Vagina (tissue), 2 donors: ENCODE measurements at regions not wholly inside any gene's neighbourhood (a gene's known extent, or its start where the extent isn't known, plus 50 kb on each side); places are given as distances from the start of the nearest gene placed in this dataset.

Source experiments
- DNase-seq, 2 donors: peaks; one replicate each; pipeline ENCODE4 v3.0.0-alpha.2; 2017; ENCODE audit errors: extremely low spot score in 2 of 2
- H3K27ac ChIP-seq: fragments of 200-600 bp; sonication (generic); one replicate; pipeline ENCODE4 v1.5.1; 2019
- H3K27me3 ChIP-seq: fragments of 200-600 bp; sonication (generic); one replicate; pipeline ENCODE4 v1.5.1; 2019
- H3K36me3 ChIP-seq, 2 donors: fragments of 200-600 bp; sonication (generic); one replicate each; pipeline ENCODE4 v1.5.1; 2017 to 2019
- H3K4me1 ChIP-seq: fragments of 200-600 bp; sonication (generic); one replicate; pipeline ENCODE4 v1.5.1; 2019
- H3K4me3 ChIP-seq, 2 donors: fragments of 200-600 bp; sonication (generic); 1 replicate in 1 of 2; 2 replicates in 1 of 2; pipeline ENCODE4 v1.5.1; 2016 to 2019
- H3K9me3 ChIP-seq: fragments of 200-600 bp; sonication (generic); one replicate; pipeline ENCODE4 v1.5.1; 2019
- CTCF ChIP-seq, 3 experiments: fragments of 450-650 bp in 2 of 3; fragments of 200-600 bp in 1 of 3; sonication (generic) in 1 of 3; IDR thresholded peaks; one replicate each; pipeline ENCODE4 v1.5.1; 2017 to 2019; ENCODE audit warnings: antibody characterized with exemption in 3 of 3, mild to moderate bottlenecking in 2 of 3, moderate library complexity in 2 of 3
- POLR2A ChIP-seq, 2 donors: fragments of 450-650 bp; IDR thresholded peaks; one replicate each; pipeline ENCODE4 v1.6.1; 2017; ENCODE audit warnings: antibody characterized with exemption in 2 of 2, mild to moderate bottlenecking in 2 of 2, moderate library complexity in 2 of 2
- POLR2AphosphoS5 ChIP-seq, 2 donors: sonication (generic); formaldehyde crosslinking; IDR thresholded peaks; one replicate each; pipeline ENCODE4 v1.9.0; 2017; ENCODE audit warnings: antibody characterized with exemption in 2 of 2, mild to moderate bottlenecking in 2 of 2, low read depth in 1 of 2; ENCODE audit not compliant: insufficient read depth in 1 of 2
- intact Hi-C: fragments of 100-400 bp; cut with DNase I; formaldehyde crosslinking; loops from one replicate; pipeline ENCODE4 v1.15.1; 2023

GRCh38 chr2:150126839-150127238 lies 360.6 kb downstream of the RND3 start:
- intact Hi-C loops = no loop called here
- DNase-seq = no peak
- TF ChIP-seq POLR2A (IDR thresholded peaks at IDR 0.05) = no peak
- no peak for TF ChIP-seq POLR2AphosphoS5 (IDR thresholded peaks at IDR 0.05; ENCODE audit: insufficient read depth in 1 of 2, low read depth in 1 of 2)
- TF ChIP-seq CTCF (IDR thresholded peaks at IDR 0.05) = no peak
- Histone ChIP-seq H3K27ac (no peak overlapping the region), H3K27me3 (no peaks in the 10 kb centered on the region), H3K9me3 (no peaks in the 10 kb centered on the region), H3K4me3 (no peak overlapping the region), H3K36me3 (no peaks in the 10 kb centered on the region), H3K4me1 (peaks cover 10% of the 10 kb centered on the region)

GRCh38 chr2:150126143-150126740 lies 361.2 kb downstream of the RND3 start:
- intact Hi-C loops = no loop called here
- DNase-seq = no peak
- no peak overlapping the region for H3K4me3 ChIP-seq
- peaks cover 10% of the 10 kb centered on the region for H3K4me1 ChIP-seq
- H3K36me3 ChIP-seq = no peaks in the 10 kb centered on the region
- no peak overlapping the region for H3K27ac ChIP-seq
- no peaks in the 10 kb centered on the region for H3K9me3 ChIP-seq
- H3K27me3 ChIP-seq = no peaks in the 10 kb centered on the region
- TF ChIP-seq CTCF (IDR thresholded peaks at IDR 0.05) (no peak), POLR2AphosphoS5 (IDR thresholded peaks at IDR 0.05; ENCODE audit: insufficient read depth in 1 of 2, low read depth in 1 of 2) (peak in 1 of 2 donors; percentile 27)

- TF ChIP-seq POLR2A (IDR thresholded peaks at IDR 0.05) (no peak), CTCF (IDR thresholded peaks at IDR 0.05) (no peak), POLR2AphosphoS5 (IDR thresholded peaks at IDR 0.05; ENCODE audit: insufficient read depth in 1 of 2, low read depth in 1 of 2) (no peak)
- no peak overlapping the region for H3K27ac ChIP-seq
- DNase-seq = no peak
Measured at GRCh38 chr2:150125708-150126107, 361.8 kb downstream of the RND3 start.

GRCh38 chr2:150125188-150125587 lies 362.3 kb downstream of the RND3 start:
- H3K4me1 ChIP-seq = peaks cover 10% of the 10 kb centered on the region
- intact Hi-C loops = no loop called here
- no peak overlapping the region for H3K4me3 ChIP-seq
- no peak for DNase-seq
- no peaks in the 10 kb centered on the region for H3K36me3 ChIP-seq
- no peaks in the 10 kb centered on the region for H3K27me3 ChIP-seq
- H3K27ac ChIP-seq = no peak overlapping the region
- TF ChIP-seq CTCF (IDR thresholded peaks at IDR 0.05) (no peak), POLR2AphosphoS5 (IDR thresholded peaks at IDR 0.05; ENCODE audit: insufficient read depth in 1 of 2, low read depth in 1 of 2) (no peak), POLR2A (IDR thresholded peaks at IDR 0.05) (no peak)
- no peaks in the 10 kb centered on the region for H3K9me3 ChIP-seq

More at GRCh38 chr2:150125708-150126107, 361.8 kb downstream of the RND3 start:
- Histone ChIP-seq H3K4me1 (peaks cover 10% of the 10 kb centered on the region), H3K9me3 (no peaks in the 10 kb centered on the region), H3K27me3 (no peaks in the 10 kb centered on the region), H3K4me3 (no peak overlapping the region), H3K36me3 (no peaks in the 10 kb centered on the region)
- intact Hi-C loops = no loop called here

GRCh38 chr2:150124739-150125138 lies 362.7 kb downstream of the RND3 start:
- H3K4me1 ChIP-seq = peaks cover 10% of the 10 kb centered on the region
- no peak for DNase-seq
- no peak overlapping the region for H3K4me3 ChIP-seq
- H3K9me3 ChIP-seq = no peaks in the 10 kb centered on the region
- intact Hi-C loops = no loop called here
- TF ChIP-seq CTCF (IDR thresholded peaks at IDR 0.05) (no peak), POLR2AphosphoS5 (IDR thresholded peaks at IDR 0.05; ENCODE audit: insufficient read depth in 1 of 2, low read depth in 1 of 2) (no peak), POLR2A (IDR thresholded peaks at IDR 0.05) (no peak)
- no peaks in the 10 kb centered on the region for H3K27me3 ChIP-seq
- H3K36me3 ChIP-seq = no peaks in the 10 kb centered on the region
- H3K27ac ChIP-seq = no peak overlapping the region
